ENCODE measurements at regions not wholly inside any gene's neighbourhood (a gene's known extent, or its start where the extent isn't known, plus 50 kb on each side); places are given as distances from the start of the nearest gene placed in this dataset.

GRCh38 chr7:22566592-22566991 lies 66.6 kb upstream of the STEAP1B start:
- no peak for TF ChIP-seq CTCF (conservative IDR thresholded peaks at IDR 0.05 in 1 of 2, IDR thresholded peaks at IDR 0.05 in 1 of 2; ENCODE audit: low read depth in 1 of 2, low read length in 2 of 2)
- TF ChIP-seq EZH2 (IDR thresholded peaks at IDR 0.05; ENCODE audit: low read length, missing control alignments): no peak
